Spinal cord (tissue), 9 donors: ENCODE measurements at regions not wholly inside any gene's neighbourhood (a gene's known extent, or its start where the extent isn't known, plus 50 kb on each side); places are given as distances from the start of the nearest gene placed in this dataset.

Source experiments
- DNase-seq, 6 donors: peaks; one replicate each; pipeline versions ENCODE4 v3.0.0 to v3.0.0-alpha.2; 2013 to 2015; ENCODE audit warnings: low spot score in 6 of 6, low read depth in 4 of 6
- H3K27ac ChIP-seq: one replicate; pipeline ENCODE4 v1.5.1; 2013; ENCODE audit warnings: low read depth, low read length, control low read depth
- H3K27me3 ChIP-seq: one replicate; pipeline ENCODE4 v1.6.1; 2013; ENCODE audit warnings: low read length; ENCODE audit not compliant: control insufficient read depth, insufficient read depth
- H3K36me3 ChIP-seq: one replicate; pipeline ENCODE4 v1.6.1; 2013; ENCODE audit warnings: low read length; ENCODE audit not compliant: control insufficient read depth, insufficient read depth
- H3K4me1 ChIP-seq: one replicate; pipeline ENCODE4 v1.6.1; 2013; ENCODE audit warnings: low read length; ENCODE audit not compliant: control insufficient read depth, insufficient read depth
- H3K4me3 ChIP-seq: one replicate; pipeline ENCODE4 v1.5.1; 2013; ENCODE audit warnings: low read depth, low read length, control low read depth
- H3K9me3 ChIP-seq: one replicate; pipeline ENCODE4 v1.6.1; 2013; ENCODE audit warnings: low read length; ENCODE audit not compliant: control insufficient read depth, insufficient read depth
- WGBS: methylation state at CpG from one replicate; pipeline ENCODE4 v1.1.5; 2013; ENCODE audit warnings: missing lambda C conversion rate; ENCODE audit not compliant: insufficient coverage; 5-methylcytosine and 5-hydroxymethylcytosine counted together
- donor health status: healthy.

GRCh38 chr18:61989138-61989537 lies 96.3 kb upstream of the RNF152 start:
- no peak for DNase-seq
- no peak overlapping the region for H3K27ac ChIP-seq
- no peaks in the 10 kb centered on the region for H3K4me1 ChIP-seq
- WGBS: no CpG with 5 or more reads among the region's 4 CpGs
- no peaks in the 10 kb centered on the region for H3K36me3 ChIP-seq
- no peaks in the 10 kb centered on the region for H3K9me3 ChIP-seq
- no peak overlapping the region for H3K4me3 ChIP-seq
- H3K27me3 ChIP-seq: no peaks in the 10 kb centered on the region

GRCh38 chr18:61988100-61988499 lies 95.3 kb upstream of the RNF152 start:
- Histone ChIP-seq H3K9me3 (no peaks in the 10 kb centered on the region), H3K36me3 (no peaks in the 10 kb centered on the region), H3K4me3 (no peak overlapping the region), H3K27me3 (no peaks in the 10 kb centered on the region), H3K4me1 (no peaks in the 10 kb centered on the region), H3K27ac (no peak overlapping the region)
- WGBS: no CpG with 5 or more reads among the region's 2 CpGs
- no peak for DNase-seq

- no peak overlapping the region for H3K27ac ChIP-seq
- no peak overlapping the region for H3K4me3 ChIP-seq
- H3K4me1 ChIP-seq: no peaks in the 10 kb centered on the region
- no CpG with 5 or more reads among the region's 1 CpG for WGBS
- peak in 1 of 6 donors; percentile 43 for DNase-seq
- no peaks in the 10 kb centered on the region for H3K9me3 ChIP-seq
- H3K36me3 ChIP-seq: no peaks in the 10 kb centered on the region
- H3K27me3 ChIP-seq: no peaks in the 10 kb centered on the region
Measured at GRCh38 chr18:61985681-61986080, 92.9 kb upstream of the RNF152 start.

GRCh38 chr18:61984349-61984748 lies 91.5 kb upstream of the RNF152 start:
- Histone ChIP-seq H3K4me3 (no peak overlapping the region), H3K27me3 (no peaks in the 10 kb centered on the region), H3K36me3 (no peaks in the 10 kb centered on the region), H3K27ac (no peak overlapping the region), H3K9me3 (no peaks in the 10 kb centered on the region), H3K4me1 (no peaks in the 10 kb centered on the region)
- DNase-seq: peak in 2 of 6 donors; percentile 9 to 75
- no CpG with 5 or more reads among the region's 1 CpG for WGBS

GRCh38 chr18:61982475-61982874 lies 89.7 kb upstream of the RNF152 start:
- 75% methylated on average over 2 of the region's 2 CpGs for WGBS
- no peaks in the 10 kb centered on the region for H3K27me3 ChIP-seq
- H3K9me3 ChIP-seq: no peaks in the 10 kb centered on the region
- H3K4me1 ChIP-seq: no peaks in the 10 kb centered on the region
- H3K27ac ChIP-seq: no peak overlapping the region
- H3K36me3 ChIP-seq: no peaks in the 10 kb centered on the region
- DNase-seq: no peak
- H3K4me3 ChIP-seq: no peak overlapping the region

- Histone ChIP-seq H3K27me3 (no peaks in the 10 kb centered on the region), H3K27ac (no peak overlapping the region), H3K4me3 (no peak overlapping the region), H3K36me3 (no peaks in the 10 kb centered on the region), H3K4me1 (no peaks in the 10 kb centered on the region), H3K9me3 (no peaks in the 10 kb centered on the region)
- peak in 1 of 6 donors; percentile 33 for DNase-seq
- no CpG with 5 or more reads among the region's 2 CpGs for WGBS
Measured at GRCh38 chr18:61980355-61980754, 87.5 kb upstream of the RNF152 start.

GRCh38 chr18:61975526-61976326 lies 82.9 kb upstream of the RNF152 start:
- H3K9me3 ChIP-seq: no peaks in the 10 kb centered on the region
- no peak overlapping the region for H3K4me3 ChIP-seq
- H3K4me1 ChIP-seq: no peaks in the 10 kb centered on the region
- no peak for DNase-seq
- no peak overlapping the region for H3K27ac ChIP-seq
- 95% methylated on average over 3 of the region's 9 CpGs for WGBS
- H3K36me3 ChIP-seq: no peaks in the 10 kb centered on the region
- no peaks in the 10 kb centered on the region for H3K27me3 ChIP-seq

- no peak overlapping the region for H3K4me3 ChIP-seq
- no peaks in the 10 kb centered on the region for H3K36me3 ChIP-seq
- peak in 2 of 6 donors; percentile 40 to 59 for DNase-seq
- no peaks in the 10 kb centered on the region for H3K27me3 ChIP-seq
- no peak overlapping the region for H3K27ac ChIP-seq
- no peaks in the 10 kb centered on the region for H3K4me1 ChIP-seq
- no peaks in the 10 kb centered on the region for H3K9me3 ChIP-seq
- 25% methylated on average over 2 of the region's 6 CpGs for WGBS
Measured at GRCh38 chr18:61973273-61974115, 80.7 kb upstream of the RNF152 start.

- no peaks in the 10 kb centered on the region for H3K36me3 ChIP-seq
- no peak overlapping the region for H3K4me3 ChIP-seq
- H3K9me3 ChIP-seq: no peaks in the 10 kb centered on the region
- H3K27ac ChIP-seq: no peak overlapping the region
- H3K4me1 ChIP-seq: no peaks in the 10 kb centered on the region
- 93% methylated on average over 4 of the region's 4 CpGs for WGBS
- DNase-seq: no peak
- no peaks in the 10 kb centered on the region for H3K27me3 ChIP-seq
Measured at GRCh38 chr18:61972389-61973264, 79.8 kb upstream of the RNF152 start.
